Middle frontal gyrus (tissue), 1 donor: ENCODE measurements at regions not wholly inside any gene's neighbourhood (a gene's known extent, or its start where the extent isn't known, plus 50 kb on each side); places are given as distances from the start of the nearest gene placed in this dataset.

Experiments used
- DNase-seq: peaks from one replicate; pipeline ENCODE4 v3.0.0-alpha.2; 2015; ENCODE audit warnings: low spot score; ENCODE audit errors: extremely low spot score

- no peak for DNase-seq
Observed at GRCh38 chr5:159746707-159747106, 169.6 kb upstream of the ADRA1B start.

GRCh38 chr5:159749146-159749545 is 167.1 kb upstream of the ADRA1B start:
- DNase-seq, result no peak

GRCh38 chr5:159750226-159750625 is 166.1 kb upstream of the ADRA1B start:
- no peak for DNase-seq

GRCh38 chr5:159751459-159751858 is 164.8 kb upstream of the ADRA1B start:
- no peak for DNase-seq

GRCh38 chr5:159752622-159753275 is 163.5 kb upstream of the ADRA1B start:
- DNase-seq, result no peak

- no peak for DNase-seq
Observed at GRCh38 chr5:159758189-159758588, 158.1 kb upstream of the ADRA1B start.

- no peak for DNase-seq
Observed at GRCh38 chr5:159759791-159760290, 156.4 kb upstream of the ADRA1B start.

GRCh38 chr5:159762921-159763320 is 153.4 kb upstream of the ADRA1B start:
- DNase-seq, result no peak

GRCh38 chr5:159763562-159763961 is 152.7 kb upstream of the ADRA1B start:
- no peak for DNase-seq

- no peak for DNase-seq
Observed at GRCh38 chr5:159764283-159765134, 151.8 kb upstream of the ADRA1B start.

- no peak for DNase-seq
Observed at GRCh38 chr5:159765135-159765433, 151.2 kb upstream of the ADRA1B start.

GRCh38 chr5:159765760-159766517 is 150.3 kb upstream of the ADRA1B start:
- DNase-seq, result no peak

GRCh38 chr5:159768243-159768642 is 148.0 kb upstream of the ADRA1B start:
- DNase-seq, result no peak

- no peak for DNase-seq
Observed at GRCh38 chr5:159772698-159773061, 143.6 kb upstream of the ADRA1B start.

GRCh38 chr5:159773062-159773924 is 143.0 kb upstream of the ADRA1B start:
- DNase-seq, result peak; percentile 33

- no peak for DNase-seq
Observed at GRCh38 chr5:159774476-159775031, 141.7 kb upstream of the ADRA1B start.

- no peak for DNase-seq
Observed at GRCh38 chr5:159775890-159776289, 140.4 kb upstream of the ADRA1B start.

GRCh38 chr5:159777049-159777660 is 139.1 kb upstream of the ADRA1B start:
- no peak for DNase-seq

GRCh38 chr5:159779481-159779880 is 136.8 kb upstream of the ADRA1B start:
- no peak for DNase-seq

- DNase-seq, result no peak
Observed at GRCh38 chr5:159780246-159780645, 136.0 kb upstream of the ADRA1B start.
